Mesendoderm (in vitro differentiated cells): ENCODE measurements at regions not wholly inside any gene's neighbourhood (a gene's known extent, or its start where the extent isn't known, plus 50 kb on each side); places are given as distances from the start of the nearest gene placed in this dataset.

Experiments
- DNase-seq: peaks from one replicate; pipeline ENCODE4 v3.0.0; 2013
- H2AK5ac ChIP-seq: 2 replicates; pipeline ENCODE4 v1.6.1; 2013; ENCODE audit warnings: low read length, inconsistent platforms
- H2BK120ac ChIP-seq: 2 replicates; pipeline ENCODE4 v1.6.1; 2013; ENCODE audit warnings: low read depth, mild to moderate bottlenecking, low read length, moderate library complexity, mixed read lengths
- H2BK15ac ChIP-seq: replicated peaks from 2 replicates; pipeline ENCODE4 v1.6.1; 2013; ENCODE audit warnings: low read depth, mild to moderate bottlenecking, moderate library complexity
- H2BK5ac ChIP-seq: 2 replicates; pipeline ENCODE4 v1.6.1; 2013; ENCODE audit warnings: low read length, inconsistent platforms
- H3K18ac ChIP-seq: 2 replicates; pipeline ENCODE4 v1.6.1; 2013; ENCODE audit warnings: mild to moderate bottlenecking, low read length, mixed read lengths
- H3K23ac ChIP-seq: one replicate; pipeline ENCODE4 v1.6.1; 2013; ENCODE audit warnings: low read length
- H3K27ac ChIP-seq: 2 replicates; pipeline ENCODE4 v1.5.1; 2013; ENCODE audit warnings: low read depth, mild to moderate bottlenecking, inconsistent platforms, low read length, moderate library complexity
- H3K27me3 ChIP-seq: 2 replicates; pipeline ENCODE4 v1.6.1; 2013; ENCODE audit warnings: low read length, control low read depth, mild to moderate bottlenecking, inconsistent platforms; ENCODE audit not compliant: insufficient read depth, poor library complexity
- H3K36me3 ChIP-seq: 2 replicates; pipeline ENCODE4 v1.6.1; 2013; ENCODE audit warnings: low read length, inconsistent platforms; ENCODE audit not compliant: control insufficient read depth, insufficient read depth
- H3K4ac ChIP-seq: one replicate; pipeline ENCODE4 v1.6.1; 2013; ENCODE audit warnings: low read depth, mild to moderate bottlenecking, low read length, moderate library complexity
- H3K4me1 ChIP-seq: 2 replicates; pipeline ENCODE4 v1.6.1; 2013; ENCODE audit warnings: low read depth, low read length, inconsistent platforms; ENCODE audit not compliant: control insufficient read depth
- H3K4me2 ChIP-seq: 2 replicates; pipeline ENCODE4 v1.6.1; 2013; ENCODE audit warnings: low read length
- H3K4me3 ChIP-seq: 2 replicates; pipeline ENCODE4 v1.5.1; 2013; ENCODE audit warnings: mild to moderate bottlenecking, low read length
- H3K56ac ChIP-seq: one replicate; pipeline ENCODE4 v1.6.1; 2013; ENCODE audit warnings: low read length
- H3K79me1 ChIP-seq: 2 replicates; pipeline ENCODE4 v1.6.1; 2013; ENCODE audit warnings: low read length, inconsistent platforms
- H3K79me2 ChIP-seq: 2 replicates; pipeline ENCODE4 v1.6.1; 2013; ENCODE audit warnings: mild to moderate bottlenecking, low read length; ENCODE audit not compliant: control insufficient read depth, insufficient read depth
- H3K9ac ChIP-seq: 2 replicates; pipeline ENCODE4 v1.6.1; 2013; ENCODE audit warnings: low read length, inconsistent platforms
- H4K5ac ChIP-seq: one replicate; pipeline ENCODE4 v1.6.1; 2013; ENCODE audit warnings: low read length
- H4K8ac ChIP-seq: one replicate; pipeline ENCODE4 v1.6.1; 2013; ENCODE audit warnings: low read depth, mild to moderate bottlenecking, control low read depth, low read length, moderate library complexity
- WGBS: extraction: QIAGEN DNeasy Blood & Tissue Kit; methylation state at CpG from one replicate; pipeline ENCODE4 v1.1.7; 2013; ENCODE audit warnings: low lambda C conversion rate, missing lambda C conversion rate; ENCODE audit not compliant: insufficient coverage; ENCODE audit errors: extremely low coverage; 5-methylcytosine and 5-hydroxymethylcytosine counted together

DNA sequence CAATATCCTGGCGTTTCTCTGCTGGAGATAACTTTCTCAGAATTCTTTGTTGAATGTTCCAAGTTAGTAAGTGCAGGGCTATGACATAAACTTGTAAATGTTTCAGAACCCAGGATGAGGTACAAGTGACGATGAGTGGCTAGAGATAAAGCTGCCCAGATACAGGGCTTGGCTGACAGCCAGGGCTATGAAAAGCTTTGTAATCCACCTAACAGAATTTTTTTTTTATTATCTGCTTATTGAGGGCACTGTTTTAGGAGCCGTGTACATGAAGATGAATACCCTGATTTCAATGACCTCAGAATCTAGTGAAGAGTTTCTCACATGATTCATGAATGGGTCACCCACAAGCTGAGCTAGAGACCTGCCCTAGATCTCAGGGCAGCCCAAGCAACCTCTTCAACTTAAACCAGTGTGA lies 431.4 kb downstream of the DIPK2A start:
- H2BK120ac ChIP-seq, result no peak overlapping the region
- no peaks in the 10 kb centered on the region for H3K36me3 ChIP-seq
- no peak overlapping the region for H3K9ac ChIP-seq
- no peak overlapping the region for H2BK5ac ChIP-seq
- H3K18ac ChIP-seq, result no peak overlapping the region
- H3K4me2 ChIP-seq, result no peak overlapping the region
- no peak overlapping the region for H2AK5ac ChIP-seq
- no peak overlapping the region for H2BK15ac ChIP-seq
- WGBS, result no CpG with 5 or more reads among the region's 3 CpGs
- no peak overlapping the region for H3K4me3 ChIP-seq
- H3K23ac ChIP-seq, result no peak overlapping the region
- no peaks in the 10 kb centered on the region for H3K79me2 ChIP-seq
- H3K27ac ChIP-seq, result no peak overlapping the region
- no peak overlapping the region for H3K4ac ChIP-seq
- no peak overlapping the region for H3K56ac ChIP-seq
- H3K79me1 ChIP-seq, result no peaks in the 10 kb centered on the region
- no peaks in the 10 kb centered on the region for H3K4me1 ChIP-seq
- DNase-seq, result no peak
- no peak overlapping the region for H4K5ac ChIP-seq
- H4K8ac ChIP-seq, result no peak overlapping the region
- H3K27me3 ChIP-seq, result no peaks in the 10 kb centered on the region

DNA sequence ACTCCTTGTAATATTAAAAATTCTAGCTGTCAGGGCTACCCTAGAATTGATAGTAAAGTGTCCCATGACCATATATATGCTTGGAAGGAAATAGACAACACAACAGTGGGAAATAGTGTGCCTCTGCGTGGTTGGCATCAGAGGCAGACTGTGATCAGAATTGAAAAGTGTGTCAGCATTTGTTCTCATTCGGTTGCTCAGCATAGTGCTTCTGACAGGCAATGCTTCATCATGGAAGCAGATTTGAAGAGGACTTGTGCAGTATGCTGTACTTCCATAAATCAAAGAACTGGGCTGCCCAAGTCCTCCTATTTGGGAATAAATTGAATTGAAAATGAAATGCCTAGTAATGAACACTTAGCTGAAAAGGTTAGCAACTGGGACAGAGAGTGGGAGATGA lies 435.7 kb downstream of the DIPK2A start:
- H3K56ac ChIP-seq, result no peak overlapping the region
- H2BK5ac ChIP-seq, result no peak overlapping the region
- no peak overlapping the region for H3K4ac ChIP-seq
- no peak overlapping the region for H4K5ac ChIP-seq
- no peaks in the 10 kb centered on the region for H3K79me1 ChIP-seq
- no peaks in the 10 kb centered on the region for H3K27me3 ChIP-seq
- H3K79me2 ChIP-seq, result no peaks in the 10 kb centered on the region
- no peaks in the 10 kb centered on the region for H3K36me3 ChIP-seq
- H3K27ac ChIP-seq, result no peak overlapping the region
- H3K9ac ChIP-seq, result no peak overlapping the region
- H4K8ac ChIP-seq, result no peak overlapping the region
- no peak for DNase-seq
- no peak overlapping the region for H3K18ac ChIP-seq
- no peak overlapping the region for H2BK15ac ChIP-seq
- no peak overlapping the region for H3K4me2 ChIP-seq
- no peak overlapping the region for H2AK5ac ChIP-seq
- no peaks in the 10 kb centered on the region for H3K4me1 ChIP-seq
- H3K4me3 ChIP-seq, result no peak overlapping the region
- no peak overlapping the region for H2BK120ac ChIP-seq
- H3K23ac ChIP-seq, result no peak overlapping the region
- WGBS, result no CpG with 5 or more reads among the region's 2 CpGs

DNA sequence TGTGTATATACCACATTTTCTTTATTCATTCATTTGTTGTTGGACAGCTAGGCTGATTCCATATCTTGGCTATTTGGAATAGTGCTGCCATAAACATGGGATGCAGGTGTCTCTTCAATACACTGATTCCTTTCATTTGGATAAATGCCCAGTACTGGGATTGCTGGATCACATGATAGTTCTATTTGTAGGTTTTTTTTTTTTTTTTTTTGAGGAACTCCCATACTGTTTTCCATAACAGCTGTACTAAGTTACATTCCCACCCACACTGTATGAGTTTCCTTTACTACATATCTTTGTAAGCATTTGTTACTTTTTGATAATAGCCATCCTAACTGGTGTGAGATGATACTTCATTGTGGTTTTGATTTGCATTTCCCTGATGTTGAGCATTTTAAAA lies 437.7 kb downstream of the DIPK2A start:
- Histone ChIP-seq H3K36me3 (no peaks in the 10 kb centered on the region), H3K18ac (no peak overlapping the region), H3K79me1 (no peaks in the 10 kb centered on the region), H3K9ac (no peak overlapping the region), H3K27ac (no peak overlapping the region), H3K4me2 (no peak overlapping the region), H2BK15ac (no peak overlapping the region), H3K79me2 (no peaks in the 10 kb centered on the region), H3K4ac (no peak overlapping the region), H3K56ac (no peak overlapping the region), H3K4me3 (no peak overlapping the region), H3K27me3 (no peaks in the 10 kb centered on the region), H3K4me1 (no peaks in the 10 kb centered on the region), H3K23ac (no peak overlapping the region), H4K8ac (no peak overlapping the region), H2BK5ac (no peak overlapping the region), H2BK120ac (no peak overlapping the region), H4K5ac (no peak overlapping the region), H2AK5ac (no peak overlapping the region)
- DNase-seq, result no peak

DNA sequence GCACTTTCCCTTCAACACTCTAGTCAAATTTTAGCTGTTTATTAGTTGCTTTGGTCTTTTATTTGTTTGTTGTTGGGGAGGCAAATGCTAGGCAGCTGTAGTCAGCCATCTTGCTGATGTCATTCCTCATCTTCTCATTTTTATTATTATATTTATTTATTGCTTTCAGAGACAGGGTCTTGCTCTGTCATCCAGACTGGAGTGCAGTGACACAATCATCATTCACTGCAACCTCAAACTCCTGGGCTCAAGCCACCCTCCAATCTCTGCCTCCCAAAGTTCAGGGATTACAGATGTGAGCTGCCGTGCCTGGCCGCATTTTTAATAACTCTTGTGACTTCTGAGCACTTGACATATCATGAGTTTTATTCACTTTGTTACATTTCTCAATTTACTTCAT lies 441.4 kb downstream of the DIPK2A start:
- H3K36me3 ChIP-seq, result no peaks in the 10 kb centered on the region
- no peak overlapping the region for H2BK120ac ChIP-seq
- H3K27ac ChIP-seq, result no peak overlapping the region
- H3K23ac ChIP-seq, result no peak overlapping the region
- no peaks in the 10 kb centered on the region for H3K4me1 ChIP-seq
- no CpG with 5 or more reads among the region's 2 CpGs for WGBS
- H3K4me3 ChIP-seq, result no peak overlapping the region
- no peak overlapping the region for H4K8ac ChIP-seq
- no peaks in the 10 kb centered on the region for H3K79me1 ChIP-seq
- H3K9ac ChIP-seq, result no peak overlapping the region
- H3K79me2 ChIP-seq, result no peaks in the 10 kb centered on the region
- H2BK15ac ChIP-seq, result no peak overlapping the region
- no peak overlapping the region for H3K18ac ChIP-seq
- no peak overlapping the region for H4K5ac ChIP-seq
- H3K27me3 ChIP-seq, result no peaks in the 10 kb centered on the region
- no peak overlapping the region for H3K4ac ChIP-seq
- no peak overlapping the region for H2AK5ac ChIP-seq
- H3K4me2 ChIP-seq, result no peak overlapping the region
- H2BK5ac ChIP-seq, result no peak overlapping the region
- DNase-seq, result no peak
- H3K56ac ChIP-seq, result no peak overlapping the region

DNA sequence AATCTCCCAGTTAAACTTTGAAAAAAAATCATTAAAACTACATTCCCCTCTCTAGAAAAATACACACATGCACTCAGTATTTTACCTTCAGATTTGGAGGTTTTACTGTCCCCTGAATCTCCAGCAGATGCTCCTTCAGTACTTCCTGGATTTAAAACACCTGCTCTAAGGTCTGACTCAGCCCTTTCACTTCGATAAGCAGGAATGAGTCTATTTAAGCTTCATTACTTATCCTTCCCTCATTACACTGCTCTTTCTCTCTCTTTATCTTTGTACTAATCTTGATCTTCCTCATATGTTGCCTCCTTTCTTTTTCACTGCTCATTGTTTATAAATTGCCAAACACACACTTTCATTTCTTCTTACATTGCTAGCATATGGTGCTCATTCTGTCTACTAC lies 443.9 kb downstream of the DIPK2A start:
- H3K4me1 ChIP-seq, result no peaks in the 10 kb centered on the region
- H3K79me2 ChIP-seq, result no peaks in the 10 kb centered on the region
- H2BK5ac ChIP-seq, result no peak overlapping the region
- no peak overlapping the region for H2AK5ac ChIP-seq
- no peak overlapping the region for H3K4me3 ChIP-seq
- no peak overlapping the region for H4K8ac ChIP-seq
- H3K4ac ChIP-seq, result no peak overlapping the region
- H3K36me3 ChIP-seq, result no peaks in the 10 kb centered on the region
- H3K56ac ChIP-seq, result no peak overlapping the region
- H4K5ac ChIP-seq, result no peak overlapping the region
- no peak overlapping the region for H2BK120ac ChIP-seq
- no peak overlapping the region for H3K4me2 ChIP-seq
- H3K27ac ChIP-seq, result no peak overlapping the region
- no peak overlapping the region for H3K9ac ChIP-seq
- no peaks in the 10 kb centered on the region for H3K27me3 ChIP-seq
- no peaks in the 10 kb centered on the region for H3K79me1 ChIP-seq
- H3K23ac ChIP-seq, result no peak overlapping the region
- no peak overlapping the region for H3K18ac ChIP-seq
- H2BK15ac ChIP-seq, result no peak overlapping the region
- no CpG with 5 or more reads among the region's 1 CpG for WGBS
- DNase-seq, result no peak

DNA sequence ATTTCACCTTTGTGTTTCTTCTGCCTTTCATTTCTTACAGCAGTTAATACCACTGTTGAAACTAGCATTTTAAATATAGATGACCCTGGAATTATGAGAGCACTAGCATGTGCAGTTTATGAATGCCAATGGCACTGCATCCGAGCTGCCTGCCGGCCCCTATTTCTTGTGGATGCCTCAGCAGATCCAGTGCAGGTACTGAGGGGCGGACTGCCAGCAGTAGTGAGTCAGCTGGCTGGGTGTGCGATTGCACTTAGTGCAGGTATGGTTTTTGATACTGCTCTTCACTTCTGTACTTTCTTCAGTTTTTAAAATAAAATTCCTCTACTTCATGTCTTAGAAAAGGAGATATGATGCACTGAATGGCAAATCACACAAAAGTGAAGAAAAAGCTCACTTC lies 453.0 kb downstream of the DIPK2A start:
- no peak for DNase-seq
- Histone ChIP-seq H3K56ac (no peak overlapping the region), H4K8ac (no peak overlapping the region), H3K79me1 (no peaks in the 10 kb centered on the region), H3K79me2 (no peaks in the 10 kb centered on the region), H3K27ac (no peak overlapping the region), H3K4me1 (no peaks in the 10 kb centered on the region), H3K27me3 (no peaks in the 10 kb centered on the region), H2BK120ac (no peak overlapping the region), H3K23ac (no peak overlapping the region), H2AK5ac (no peak overlapping the region), H2BK15ac (no peak overlapping the region), H3K4me3 (no peak overlapping the region), H4K5ac (no peak overlapping the region), H3K18ac (no peak overlapping the region), H3K4ac (no peak overlapping the region), H2BK5ac (no peak overlapping the region), H3K4me2 (no peak overlapping the region), H3K9ac (no peak overlapping the region), H3K36me3 (no peaks in the 10 kb centered on the region)
- no CpG with 5 or more reads among the region's 4 CpGs for WGBS
